A549 (cell line): ENCODE measurements at regions not wholly inside any gene's neighbourhood (a gene's known extent, or its start where the extent isn't known, plus 50 kb on each side); places are given as distances from the start of the nearest gene placed in this dataset.

Source experiments
- ATAC-seq, 2 experiments: fragments of 200-7000 bp in 1 of 2; fragments of >200 bp in 1 of 2; cut with Nextera tagmentation in 1 of 2; cut with Tn5 transposase in 1 of 2; 3 replicates each; pipeline versions ENCODE4 v1.8.0 to v1.9.1; 2018 to 2020; ENCODE audit warnings: mild to moderate bottlenecking in 1 of 2, moderate library complexity in 1 of 2
- CTCF ChIA-PET: fragments of 300-600 bp; sonication (Branson Sonifier 250); formaldehyde crosslinking; extraction: SDS; loops from one replicate; lab custom pipeline; 2021; ENCODE audit warnings: antibody characterized with exemption, inconsistent platforms; lab: Yijun Ruan, JAX
- POLR2A ChIA-PET: fragments of 350-600 bp; formaldehyde crosslinking; extraction: SDS; loops from one replicate; lab custom pipeline; 2021; ENCODE audit warnings: antibody characterized with exemption, inconsistent platforms; lab: Yijun Ruan, JAX
- DNase-seq, 2 experiments: peaks; one replicate each; pipeline versions ENCODE4 v3.0.0 to v3.0.0-alpha.2; 2011 to 2016; ENCODE audit warnings: low read depth in 1 of 2, low spot score in 1 of 2
- FAIRE-seq: peaks from 2 replicates; lab custom pipeline; 2011; peaks lifted over from hg19 to GRCh38; lab: Jason Lieb, UNC
- H3K27ac ChIP-seq, 2 experiments: fragments of >200 bp; sonication (Bioruptor Twin); formaldehyde crosslinking; 3 replicates each; pipeline ENCODE4 v1.5.1; 2016 to 2017
- H3K4me1 ChIP-seq: fragments of >200 bp; sonication (Bioruptor Twin); formaldehyde crosslinking; 3 replicates; pipeline ENCODE4 v1.6.1; 2016
- H3K4me2 ChIP-seq: fragments of >200 bp; sonication (Bioruptor Twin); formaldehyde crosslinking; 3 replicates; pipeline ENCODE4 v1.6.1; 2016
- H3K4me3 ChIP-seq: fragments of >200 bp; sonication (Bioruptor Twin); formaldehyde crosslinking; 3 replicates; pipeline ENCODE4 v1.5.1; 2016
- H3K9me3 ChIP-seq: fragments of >200 bp; sonication (Bioruptor Twin); formaldehyde crosslinking; 3 replicates; pipeline ENCODE4 v1.6.1; 2016
- CBX2 ChIP-seq: fragments of 200-600 bp; sonication (generic); IDR thresholded peaks from 2 replicates; pipeline ENCODE4 v1.6.1; 2016; ENCODE audit warnings: low read depth, mild to moderate bottlenecking, borderline replicate concordance
- CHD2 ChIP-seq: fragments of 150-350 bp; IDR thresholded peaks from 2 replicates; pipeline ENCODE4 v1.6.1; 2014; ENCODE audit warnings: low read length; ENCODE audit not compliant: partially characterized antibody
- EHMT2 ChIP-seq: fragments of 200-600 bp; sonication (generic); IDR thresholded peaks from 2 replicates; pipeline ENCODE4 v1.6.1; 2016; ENCODE audit warnings: antibody characterized with exemption, low read depth, mild to moderate bottlenecking, moderate library complexity
- EP300 ChIP-seq, 2 experiments: fragments of >200 bp; sonication (Bioruptor Twin); formaldehyde crosslinking; IDR thresholded peaks; 2 replicates in 1 of 2; 3 replicates in 1 of 2; pipeline ENCODE4 v1.6.1; 2016 to 2017
- FOSL2 ChIP-seq, 2 experiments: fragments of 450-650 bp in 1 of 2; fragments of >200 bp in 1 of 2; sonication (Bioruptor Twin) in 1 of 2; formaldehyde crosslinking; IDR thresholded peaks; 2 replicates each; pipeline versions ENCODE4 v1.5.0 to v1.6.1; 2016 to 2020; ENCODE audit warnings: mild to moderate bottlenecking in 1 of 2, moderate library complexity in 1 of 2
- HOXA7 ChIP-seq: fragments of 250-450 bp; sonication (Bioruptor Pico); IDR thresholded peaks from 2 replicates; pipeline ENCODE4 v1.5.0; 2020; ENCODE audit warnings: mild to moderate bottlenecking, moderate library complexity
- JUN ChIP-seq, 2 experiments: fragments of >200 bp; sonication (Bioruptor Twin); formaldehyde crosslinking; IDR thresholded peaks; 2 replicates in 1 of 2; 3 replicates in 1 of 2; pipeline ENCODE4 v1.6.1; 2016 to 2017
- KDM1A ChIP-seq: fragments of 200-600 bp; sonication (generic); IDR thresholded peaks from 2 replicates; pipeline ENCODE4 v1.6.1; 2016; ENCODE audit warnings: low read depth, mild to moderate bottlenecking
- MAFK ChIP-seq: fragments of 450-650 bp; IDR thresholded peaks from 2 replicates; pipeline ENCODE4 v1.6.1; 2014; ENCODE audit not compliant: partially characterized antibody
- MYC ChIP-seq: IDR thresholded peaks from 2 replicates; pipeline ENCODE4 v1.6.1; 2012; ENCODE audit warnings: mild to moderate bottlenecking, inconsistent platforms, low read length, improper control_type of control experiment, borderline replicate concordance
- NFE2L2 ChIP-seq: fragments of 150-350 bp; conservative IDR thresholded peaks from 2 replicates; pipeline ENCODE4 v1.6.1; 2014; ENCODE audit warnings: low read length
- PHF8 ChIP-seq: fragments of 200-600 bp; sonication (generic); IDR thresholded peaks from 2 replicates; pipeline ENCODE4 v1.6.1; 2016; ENCODE audit warnings: low read depth, mild to moderate bottlenecking, antibody characterized with exemption, moderate library complexity, borderline replicate concordance
- POLR2A ChIP-seq: IDR thresholded peaks from 2 replicates; pipeline ENCODE4 v1.6.1; 2012; ENCODE audit warnings: mild to moderate bottlenecking, low read length
- RAD21 ChIP-seq, 2 experiments: fragments of >200 bp in 1 of 2; sonication (Bioruptor Twin) in 1 of 2; formaldehyde crosslinking in 1 of 2; IDR thresholded peaks in 1 of 2; conservative IDR thresholded peaks in 1 of 2; 2 replicates in 1 of 2; 3 replicates in 1 of 2; pipeline ENCODE4 v1.6.1; 2012 to 2018; ENCODE audit warnings: inconsistent platforms in 1 of 2
- RCOR1 ChIP-seq: fragments of 150-350 bp; IDR thresholded peaks from 2 replicates; pipeline ENCODE4 v1.6.1; 2014; ENCODE audit warnings: antibody characterized with exemption, low read length, low read depth
- RFX5 ChIP-seq: fragments of 450-650 bp; IDR thresholded peaks from 2 replicates; pipeline ENCODE4 v1.7.1; 2014; ENCODE audit warnings: antibody characterized with exemption, mild to moderate bottlenecking, moderate library complexity
- SMC3 ChIP-seq: fragments of >200 bp; sonication (Bioruptor Twin); formaldehyde crosslinking; IDR thresholded peaks from 3 replicates; pipeline ENCODE4 v1.6.1; 2018; ENCODE audit warnings: inconsistent platforms
- SREBF2 ChIP-seq: fragments of 450-650 bp; IDR thresholded peaks from 2 replicates; pipeline ENCODE4 v1.6.1; 2014; ENCODE audit warnings: mild to moderate bottlenecking, moderate library complexity
- TFCP2L1 ChIP-seq: fragments of 250-450 bp; sonication (Bioruptor Pico); IDR thresholded peaks from 2 replicates; pipeline ENCODE4 v1.5.0; 2021; ENCODE audit warnings: mild to moderate bottlenecking
- TP53 ChIP-seq: fragments of 250-450 bp; sonication (Bioruptor Pico); IDR thresholded peaks from 2 replicates; pipeline ENCODE4 v1.5.0; 2021; ENCODE audit warnings: mild to moderate bottlenecking, moderate library complexity
- WGBS: methylation state at CpG from one replicate; pipeline ENCODE4 v1.1.6; 2017; ENCODE audit errors: missing lambda C conversion rate; 5-methylcytosine and 5-hydroxymethylcytosine counted together
- TF ChIP-seq, protein P1 (sequence below): IDR thresholded peaks from 2 replicates; pipeline ENCODE4 v1.6.1; 2012; ENCODE audit warnings: low read depth, borderline replicate concordance
- TF ChIP-seq, protein P2 (sequence below): fragments of 200-600 bp; sonication (generic); IDR thresholded peaks from 2 replicates; pipeline ENCODE4 v1.6.1; 2016; ENCODE audit warnings: antibody characterized with exemption, mild to moderate bottlenecking, moderate library complexity
- TF ChIP-seq, protein P3 (sequence below): fragments of >200 bp; sonication (Bioruptor Twin); formaldehyde crosslinking; IDR thresholded peaks from 3 replicates; pipeline ENCODE4 v1.5.1; 2016

DNA sequence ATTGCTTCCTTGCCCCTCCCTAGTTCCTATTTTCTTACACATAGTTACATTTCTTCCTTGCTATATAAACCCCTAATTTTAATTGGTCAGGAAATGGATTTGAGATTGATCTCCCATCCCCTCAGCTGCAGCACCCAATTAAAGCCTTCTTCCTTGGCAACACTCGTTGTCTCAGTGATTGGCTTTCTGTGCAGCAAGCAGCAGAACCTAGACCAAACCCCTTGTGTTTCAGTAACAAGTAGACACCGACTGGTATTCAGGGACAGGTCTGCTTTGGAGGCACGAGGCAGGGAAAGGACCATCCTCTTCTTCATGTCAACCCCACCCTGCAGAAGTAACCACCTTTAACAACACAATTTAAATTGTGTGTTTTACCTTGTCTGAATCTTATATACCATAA, 152.6 kb downstream of the RPAP3 start (continued):
- no peak for TF ChIP-seq KDM1A
- no peak for TF ChIP-seq TP53 (CRISPR knock-in tag)
- no peak for TF ChIP-seq CBX2
- no peak for TF ChIP-seq RCOR1
- no peak for TF ChIP-seq EHMT2
- no peak for TF ChIP-seq HOXA7 (CRISPR knock-in tag)

DNA sequence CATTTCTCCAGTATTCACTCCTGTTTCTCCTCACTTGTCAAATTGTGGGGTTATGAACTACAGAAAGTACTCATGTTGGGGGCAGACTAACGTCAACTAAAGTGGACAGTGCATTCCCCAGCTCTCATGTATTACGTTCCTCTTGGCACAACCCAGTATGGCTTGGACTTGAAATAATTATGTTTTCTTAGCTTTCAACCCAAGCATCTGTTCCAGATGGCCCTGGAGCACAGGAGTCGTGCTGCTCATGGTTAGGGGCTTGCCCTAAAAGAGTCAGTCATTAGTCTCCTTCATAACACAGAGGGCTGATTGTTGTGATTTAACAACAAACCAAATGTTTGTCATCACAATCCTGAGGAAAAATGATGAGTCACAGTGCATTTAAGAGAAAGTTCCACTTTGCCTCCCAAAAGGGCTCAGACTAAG, 154.4 kb downstream of the RPAP3 start:
- WGBS: 73% methylated on average over 3 of the region's 3 CpGs
- peak overlapping the region in 1 of 2 experiments; percentile 29; a peak in 1 of 6 replicates for H3K27ac ChIP-seq
- no peak for DNase-seq
- CTCF ChIA-PET: no interaction called here
- no peak for FAIRE-seq
- no peak overlapping the region for H3K4me2 ChIP-seq
- H3K4me3 ChIP-seq: no peak overlapping the region
- POLR2A ChIA-PET: no interaction called here
- peaks cover 18% of the 10 kb centered on the region for H3K9me3 ChIP-seq
- ATAC-seq: no peak
- no peak for TF ChIP-seq RCOR1
- no peak for TF ChIP-seq FOSL2 (IDR thresholded peaks at IDR 0.05)
- peak; percentile 40; the same call in 1 of the 2 replicates for TF ChIP-seq FOSL2 (CRISPR knock-in tag; IDR thresholded peaks at IDR 0.05)
- peak; percentile 76 for TF ChIP-seq NFE2L2
- peak; percentile 81 for TF ChIP-seq MAFK
- TF ChIP-seq, protein P1, sequence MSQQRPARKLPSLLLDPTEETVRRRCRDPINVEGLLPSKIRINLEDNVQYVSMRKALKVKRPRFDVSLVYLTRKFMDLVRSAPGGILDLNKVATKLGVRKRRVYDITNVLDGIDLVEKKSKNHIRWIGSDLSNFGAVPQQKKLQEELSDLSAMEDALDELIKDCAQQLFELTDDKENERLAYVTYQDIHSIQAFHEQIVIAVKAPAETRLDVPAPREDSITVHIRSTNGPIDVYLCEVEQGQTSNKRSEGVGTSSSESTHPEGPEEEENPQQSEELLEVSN: no peak
- no peak for TF ChIP-seq RFX5
- TF ChIP-seq, protein P2, sequence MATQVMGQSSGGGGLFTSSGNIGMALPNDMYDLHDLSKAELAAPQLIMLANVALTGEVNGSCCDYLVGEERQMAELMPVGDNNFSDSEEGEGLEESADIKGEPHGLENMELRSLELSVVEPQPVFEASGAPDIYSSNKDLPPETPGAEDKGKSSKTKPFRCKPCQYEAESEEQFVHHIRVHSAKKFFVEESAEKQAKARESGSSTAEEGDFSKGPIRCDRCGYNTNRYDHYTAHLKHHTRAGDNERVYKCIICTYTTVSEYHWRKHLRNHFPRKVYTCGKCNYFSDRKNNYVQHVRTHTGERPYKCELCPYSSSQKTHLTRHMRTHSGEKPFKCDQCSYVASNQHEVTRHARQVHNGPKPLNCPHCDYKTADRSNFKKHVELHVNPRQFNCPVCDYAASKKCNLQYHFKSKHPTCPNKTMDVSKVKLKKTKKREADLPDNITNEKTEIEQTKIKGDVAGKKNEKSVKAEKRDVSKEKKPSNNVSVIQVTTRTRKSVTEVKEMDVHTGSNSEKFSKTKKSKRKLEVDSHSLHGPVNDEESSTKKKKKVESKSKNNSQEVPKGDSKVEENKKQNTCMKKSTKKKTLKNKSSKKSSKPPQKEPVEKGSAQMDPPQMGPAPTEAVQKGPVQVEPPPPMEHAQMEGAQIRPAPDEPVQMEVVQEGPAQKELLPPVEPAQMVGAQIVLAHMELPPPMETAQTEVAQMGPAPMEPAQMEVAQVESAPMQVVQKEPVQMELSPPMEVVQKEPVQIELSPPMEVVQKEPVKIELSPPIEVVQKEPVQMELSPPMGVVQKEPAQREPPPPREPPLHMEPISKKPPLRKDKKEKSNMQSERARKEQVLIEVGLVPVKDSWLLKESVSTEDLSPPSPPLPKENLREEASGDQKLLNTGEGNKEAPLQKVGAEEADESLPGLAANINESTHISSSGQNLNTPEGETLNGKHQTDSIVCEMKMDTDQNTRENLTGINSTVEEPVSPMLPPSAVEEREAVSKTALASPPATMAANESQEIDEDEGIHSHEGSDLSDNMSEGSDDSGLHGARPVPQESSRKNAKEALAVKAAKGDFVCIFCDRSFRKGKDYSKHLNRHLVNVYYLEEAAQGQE: no peak
- H3K4me1 ChIP-seq: peaks cover 5% of the 10 kb centered on the region; the same call in 1 of the 3 replicates

DNA sequence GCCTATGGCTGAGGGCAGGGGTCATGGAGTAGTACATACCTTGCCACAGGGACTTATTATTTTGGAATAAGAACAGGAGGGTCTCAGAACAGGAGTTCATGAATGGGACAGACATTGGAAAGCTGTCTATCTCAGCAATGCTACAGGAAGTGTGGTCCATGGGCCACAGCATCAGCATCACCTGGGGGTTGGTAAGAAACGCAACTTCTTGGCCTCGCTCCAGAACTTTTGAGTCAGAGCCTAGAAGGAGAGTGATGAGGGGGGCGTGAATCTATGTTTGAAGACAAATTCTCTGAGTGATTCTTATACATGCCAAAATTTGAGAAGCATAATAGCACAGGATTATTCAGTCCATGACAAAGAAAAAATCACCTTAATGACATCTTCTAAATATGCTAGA, 156.6 kb downstream of the RPAP3 start:
- FAIRE-seq: no peak
- Histone ChIP-seq H3K9me3 (peaks cover 18% of the 10 kb centered on the region), H3K4me1 (peaks cover 5% of the 10 kb centered on the region; the same call in 1 of the 3 replicates), H3K4me2 (no peak overlapping the region), H3K4me3 (no peak overlapping the region), H3K27ac (no peak overlapping the region)
- ChIA-PET POLR2A (no interaction called here), CTCF (no interaction called here)
- TF ChIP-seq MYC: no peak
- TF ChIP-seq FOSL2 (IDR thresholded peaks at IDR 0.05): no peak
- TF ChIP-seq FOSL2 (CRISPR knock-in tag; IDR thresholded peaks at IDR 0.05): no peak
- TF ChIP-seq POLR2A: no peak
- no peak for TF ChIP-seq SREBF2
- TF ChIP-seq RAD21 (conservative IDR thresholded peaks at IDR 0.05 in 1 of 2, IDR thresholded peaks at IDR 0.05 in 1 of 2): no peak
- TF ChIP-seq, protein P3, sequence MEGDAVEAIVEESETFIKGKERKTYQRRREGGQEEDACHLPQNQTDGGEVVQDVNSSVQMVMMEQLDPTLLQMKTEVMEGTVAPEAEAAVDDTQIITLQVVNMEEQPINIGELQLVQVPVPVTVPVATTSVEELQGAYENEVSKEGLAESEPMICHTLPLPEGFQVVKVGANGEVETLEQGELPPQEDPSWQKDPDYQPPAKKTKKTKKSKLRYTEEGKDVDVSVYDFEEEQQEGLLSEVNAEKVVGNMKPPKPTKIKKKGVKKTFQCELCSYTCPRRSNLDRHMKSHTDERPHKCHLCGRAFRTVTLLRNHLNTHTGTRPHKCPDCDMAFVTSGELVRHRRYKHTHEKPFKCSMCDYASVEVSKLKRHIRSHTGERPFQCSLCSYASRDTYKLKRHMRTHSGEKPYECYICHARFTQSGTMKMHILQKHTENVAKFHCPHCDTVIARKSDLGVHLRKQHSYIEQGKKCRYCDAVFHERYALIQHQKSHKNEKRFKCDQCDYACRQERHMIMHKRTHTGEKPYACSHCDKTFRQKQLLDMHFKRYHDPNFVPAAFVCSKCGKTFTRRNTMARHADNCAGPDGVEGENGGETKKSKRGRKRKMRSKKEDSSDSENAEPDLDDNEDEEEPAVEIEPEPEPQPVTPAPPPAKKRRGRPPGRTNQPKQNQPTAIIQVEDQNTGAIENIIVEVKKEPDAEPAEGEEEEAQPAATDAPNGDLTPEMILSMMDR: no peak
- no peak for TF ChIP-seq SMC3
- no peak for TF ChIP-seq TFCP2L1 (CRISPR knock-in tag)
- no peak for TF ChIP-seq CHD2
- no peak for TF ChIP-seq JUN (IDR thresholded peaks at IDR 0.05)
- no peak for TF ChIP-seq EP300 (IDR thresholded peaks at IDR 0.05)
- no peak for TF ChIP-seq CBX2
- no peak for TF ChIP-seq RCOR1
- TF ChIP-seq PHF8: no peak
- no peak for DNase-seq
- ATAC-seq: no peak
- 69% methylated on average over 3 of the region's 3 CpGs for WGBS
